WTC11 (cell line): ENCODE measurements at regions not wholly inside any gene's neighbourhood (a gene's known extent, or its start where the extent isn't known, plus 50 kb on each side); places are given as distances from the start of the nearest gene placed in this dataset.

Source experiments
- ATAC-seq: fragments of 200-7000 bp; cut with Tn5 transposase; 2 replicates; pipeline ENCODE4 v1.10.0; 2021; ENCODE audit warnings: mild to moderate bottlenecking, moderate library complexity
- CTCF ChIA-PET: fragments of 300-600 bp; sonication (Branson Sonifier 250); formaldehyde crosslinking; loops from one replicate; lab custom pipeline; 2021; ENCODE audit warnings: antibody characterized with exemption; lab: Charles Lee
- POLR2A ChIA-PET: fragments of 350-600 bp; sonication (Branson Sonifier 250); formaldehyde crosslinking; loops from one replicate; lab custom pipeline; 2021; ENCODE audit warnings: antibody characterized with exemption; lab: Charles Lee
- DNase-seq: peaks from one replicate; pipeline ENCODE4 v3.0.0; 2021; ENCODE audit warnings: low spot score
- H3K27ac Mint-ChIP-seq: 2 replicates; pipeline ENCODE4 v1.8.0; 2021; ENCODE audit warnings: mixed read lengths
- H3K27me3 Mint-ChIP-seq: 2 replicates; pipeline ENCODE4 v1.8.0; 2021; ENCODE audit warnings: low read depth, mild to moderate bottlenecking, moderate library complexity, mixed read lengths
- H3K36me3 Mint-ChIP-seq: 2 replicates; pipeline ENCODE4 v1.8.0; 2021; ENCODE audit warnings: mixed read lengths
- H3K4me1 Mint-ChIP-seq: 2 replicates; pipeline ENCODE4 v1.8.0; 2022; ENCODE audit warnings: mixed read lengths
- H3K4me3 Mint-ChIP-seq: 2 replicates; pipeline ENCODE4 v1.8.0; 2021; ENCODE audit warnings: mild to moderate bottlenecking, moderate library complexity, mixed read lengths
- H3K9me3 Mint-ChIP-seq: 2 replicates; pipeline ENCODE4 v1.8.0; 2021; ENCODE audit warnings: mixed read lengths
- CREM ChIP-seq: sonication (generic); formaldehyde crosslinking; IDR thresholded peaks from 2 replicates; pipeline ENCODE4 v1.8.1; 2022; ENCODE audit warnings: mild to moderate bottlenecking, missing genetic modification reagents, moderate library complexity
- ERG ChIP-seq: fragments of 250-450 bp; sonication (Bioruptor Pico); IDR thresholded peaks from 2 replicates; pipeline ENCODE4 v1.8.0; 2021; ENCODE audit warnings: mild to moderate bottlenecking
- MYBL2 ChIP-seq: sonication (generic); formaldehyde crosslinking; IDR thresholded peaks from 2 replicates; pipeline ENCODE4 v1.8.1; 2023; ENCODE audit warnings: mild to moderate bottlenecking, moderate library complexity, missing genetic modification reagents
- NR2C2 ChIP-seq: sonication (generic); formaldehyde crosslinking; IDR thresholded peaks from 2 replicates; pipeline ENCODE4 v1.8.0; 2022; ENCODE audit warnings: mild to moderate bottlenecking, missing genetic modification reagents
- NR3C1 ChIP-seq: sonication (generic); formaldehyde crosslinking; conservative IDR thresholded peaks from 2 replicates; pipeline ENCODE4 v1.8.1; 2023; ENCODE audit warnings: low read depth, mild to moderate bottlenecking, missing genetic modification reagents
- OVOL2 ChIP-seq: fragments of 250-450 bp; sonication (Bioruptor Pico); IDR thresholded peaks from 2 replicates; pipeline ENCODE4 v1.9.0; 2021; ENCODE audit warnings: mild to moderate bottlenecking, borderline replicate concordance
- SMAD3 ChIP-seq: sonication (generic); formaldehyde crosslinking; IDR thresholded peaks from 2 replicates; pipeline ENCODE4 v1.8.0; 2022; ENCODE audit warnings: missing genetic modification reagents, mild to moderate bottlenecking, borderline replicate concordance
- ZNF219 ChIP-seq: sonication (generic); formaldehyde crosslinking; IDR thresholded peaks from 2 replicates; pipeline ENCODE4 v1.8.0; 2023; ENCODE audit warnings: missing genetic modification reagents, mild to moderate bottlenecking, borderline replicate concordance
- ZNF396 ChIP-seq: fragments of 250-450 bp; sonication (Bioruptor Pico); IDR thresholded peaks from 2 replicates; pipeline ENCODE4 v1.8.0; 2021; ENCODE audit warnings: mild to moderate bottlenecking, moderate library complexity, borderline replicate concordance
- TF ChIP-seq, protein P1 (sequence below): fragments of 250-450 bp; sonication (Bioruptor Pico); IDR thresholded peaks from 2 replicates; pipeline ENCODE4 v1.9.0; 2021; ENCODE audit warnings: mild to moderate bottlenecking, borderline replicate concordance
- TF ChIP-seq, protein P2 (sequence below): fragments of 250-450 bp; sonication (Bioruptor Pico); IDR thresholded peaks from 2 replicates; pipeline ENCODE4 v1.9.0; 2021; ENCODE audit warnings: mild to moderate bottlenecking
- TF ChIP-seq, protein P3 (sequence below): sonication (generic); formaldehyde crosslinking; IDR thresholded peaks from 2 replicates; pipeline ENCODE4 v1.8.1; 2023; ENCODE audit warnings: mild to moderate bottlenecking, moderate library complexity, missing genetic modification reagents
- TF ChIP-seq, protein P4 (sequence below): sonication (generic); formaldehyde crosslinking; IDR thresholded peaks from 2 replicates; pipeline ENCODE4 v1.8.0; 2022; ENCODE audit warnings: mild to moderate bottlenecking, missing genetic modification reagents
- TF ChIP-seq, protein P5 (sequence below): sonication (generic); formaldehyde crosslinking; IDR thresholded peaks from 2 replicates; pipeline ENCODE4 v1.8.1; 2023; ENCODE audit warnings: mild to moderate bottlenecking, missing genetic modification reagents, moderate library complexity
- TF ChIP-seq, protein P6 (sequence below): sonication (generic); formaldehyde crosslinking; IDR thresholded peaks from 2 replicates; pipeline ENCODE4 v1.8.0; 2022; ENCODE audit warnings: mild to moderate bottlenecking, missing genetic modification reagents
- TF ChIP-seq, protein P7 (sequence below): sonication (generic); formaldehyde crosslinking; IDR thresholded peaks from 2 replicates; pipeline ENCODE4 v1.8.0; 2023; ENCODE audit warnings: mild to moderate bottlenecking, missing genetic modification reagents

GRCh38 chr21:17967319-17967718 lies 148.2 kb upstream of the C21orf91 start (continued):
- TF ChIP-seq, protein P1, sequence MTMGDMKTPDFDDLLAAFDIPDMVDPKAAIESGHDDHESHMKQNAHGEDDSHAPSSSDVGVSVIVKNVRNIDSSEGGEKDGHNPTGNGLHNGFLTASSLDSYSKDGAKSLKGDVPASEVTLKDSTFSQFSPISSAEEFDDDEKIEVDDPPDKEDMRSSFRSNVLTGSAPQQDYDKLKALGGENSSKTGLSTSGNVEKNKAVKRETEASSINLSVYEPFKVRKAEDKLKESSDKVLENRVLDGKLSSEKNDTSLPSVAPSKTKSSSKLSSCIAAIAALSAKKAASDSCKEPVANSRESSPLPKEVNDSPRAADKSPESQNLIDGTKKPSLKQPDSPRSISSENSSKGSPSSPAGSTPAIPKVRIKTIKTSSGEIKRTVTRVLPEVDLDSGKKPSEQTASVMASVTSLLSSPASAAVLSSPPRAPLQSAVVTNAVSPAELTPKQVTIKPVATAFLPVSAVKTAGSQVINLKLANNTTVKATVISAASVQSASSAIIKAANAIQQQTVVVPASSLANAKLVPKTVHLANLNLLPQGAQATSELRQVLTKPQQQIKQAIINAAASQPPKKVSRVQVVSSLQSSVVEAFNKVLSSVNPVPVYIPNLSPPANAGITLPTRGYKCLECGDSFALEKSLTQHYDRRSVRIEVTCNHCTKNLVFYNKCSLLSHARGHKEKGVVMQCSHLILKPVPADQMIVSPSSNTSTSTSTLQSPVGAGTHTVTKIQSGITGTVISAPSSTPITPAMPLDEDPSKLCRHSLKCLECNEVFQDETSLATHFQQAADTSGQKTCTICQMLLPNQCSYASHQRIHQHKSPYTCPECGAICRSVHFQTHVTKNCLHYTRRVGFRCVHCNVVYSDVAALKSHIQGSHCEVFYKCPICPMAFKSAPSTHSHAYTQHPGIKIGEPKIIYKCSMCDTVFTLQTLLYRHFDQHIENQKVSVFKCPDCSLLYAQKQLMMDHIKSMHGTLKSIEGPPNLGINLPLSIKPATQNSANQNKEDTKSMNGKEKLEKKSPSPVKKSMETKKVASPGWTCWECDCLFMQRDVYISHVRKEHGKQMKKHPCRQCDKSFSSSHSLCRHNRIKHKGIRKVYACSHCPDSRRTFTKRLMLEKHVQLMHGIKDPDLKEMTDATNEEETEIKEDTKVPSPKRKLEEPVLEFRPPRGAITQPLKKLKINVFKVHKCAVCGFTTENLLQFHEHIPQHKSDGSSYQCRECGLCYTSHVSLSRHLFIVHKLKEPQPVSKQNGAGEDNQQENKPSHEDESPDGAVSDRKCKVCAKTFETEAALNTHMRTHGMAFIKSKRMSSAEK (CRISPR knock-in tag), result no peak
- TF ChIP-seq, all 79 proteins: peak for 0

DNA sequence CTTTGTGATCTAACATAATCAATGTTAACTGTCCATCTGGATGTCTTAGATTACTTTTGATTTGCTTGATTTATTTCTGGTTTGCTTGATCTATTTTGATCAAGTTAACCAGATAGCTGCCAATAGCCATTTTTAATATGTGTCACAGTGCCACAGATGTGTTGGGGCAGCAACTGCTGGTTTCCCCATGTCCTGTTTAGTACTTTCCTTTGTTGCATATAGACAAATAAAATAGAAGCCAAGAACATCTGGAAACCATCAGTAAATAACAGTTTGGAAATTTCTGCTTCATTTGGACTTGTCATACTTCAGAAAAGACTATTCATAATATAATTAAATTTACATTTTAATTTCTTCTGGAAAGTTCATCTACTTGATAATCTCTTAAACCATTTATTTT lies 145.6 kb upstream of the C21orf91 start:
- Mint-ChIP-seq H3K9me3 (peaks cover 9% of the 10 kb centered on the region), H3K27me3 (no peaks in the 10 kb centered on the region; the same call in 1 of the 2 replicates), H3K4me3 (no peak overlapping the region), H3K36me3 (peaks cover 3% of the 10 kb centered on the region; the same call in 1 of the 2 replicates), H3K27ac (no peak overlapping the region), H3K4me1 (peaks cover 10% of the 10 kb centered on the region; the same call in 1 of the 2 replicates)
- TF ChIP-seq, protein P2, sequence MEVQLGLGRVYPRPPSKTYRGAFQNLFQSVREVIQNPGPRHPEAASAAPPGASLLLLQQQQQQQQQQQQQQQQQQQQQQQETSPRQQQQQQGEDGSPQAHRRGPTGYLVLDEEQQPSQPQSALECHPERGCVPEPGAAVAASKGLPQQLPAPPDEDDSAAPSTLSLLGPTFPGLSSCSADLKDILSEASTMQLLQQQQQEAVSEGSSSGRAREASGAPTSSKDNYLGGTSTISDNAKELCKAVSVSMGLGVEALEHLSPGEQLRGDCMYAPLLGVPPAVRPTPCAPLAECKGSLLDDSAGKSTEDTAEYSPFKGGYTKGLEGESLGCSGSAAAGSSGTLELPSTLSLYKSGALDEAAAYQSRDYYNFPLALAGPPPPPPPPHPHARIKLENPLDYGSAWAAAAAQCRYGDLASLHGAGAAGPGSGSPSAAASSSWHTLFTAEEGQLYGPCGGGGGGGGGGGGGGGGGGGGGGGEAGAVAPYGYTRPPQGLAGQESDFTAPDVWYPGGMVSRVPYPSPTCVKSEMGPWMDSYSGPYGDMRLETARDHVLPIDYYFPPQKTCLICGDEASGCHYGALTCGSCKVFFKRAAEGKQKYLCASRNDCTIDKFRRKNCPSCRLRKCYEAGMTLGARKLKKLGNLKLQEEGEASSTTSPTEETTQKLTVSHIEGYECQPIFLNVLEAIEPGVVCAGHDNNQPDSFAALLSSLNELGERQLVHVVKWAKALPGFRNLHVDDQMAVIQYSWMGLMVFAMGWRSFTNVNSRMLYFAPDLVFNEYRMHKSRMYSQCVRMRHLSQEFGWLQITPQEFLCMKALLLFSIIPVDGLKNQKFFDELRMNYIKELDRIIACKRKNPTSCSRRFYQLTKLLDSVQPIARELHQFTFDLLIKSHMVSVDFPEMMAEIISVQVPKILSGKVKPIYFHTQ (CRISPR knock-in tag), result no peak
- TF ChIP-seq, protein P3, sequence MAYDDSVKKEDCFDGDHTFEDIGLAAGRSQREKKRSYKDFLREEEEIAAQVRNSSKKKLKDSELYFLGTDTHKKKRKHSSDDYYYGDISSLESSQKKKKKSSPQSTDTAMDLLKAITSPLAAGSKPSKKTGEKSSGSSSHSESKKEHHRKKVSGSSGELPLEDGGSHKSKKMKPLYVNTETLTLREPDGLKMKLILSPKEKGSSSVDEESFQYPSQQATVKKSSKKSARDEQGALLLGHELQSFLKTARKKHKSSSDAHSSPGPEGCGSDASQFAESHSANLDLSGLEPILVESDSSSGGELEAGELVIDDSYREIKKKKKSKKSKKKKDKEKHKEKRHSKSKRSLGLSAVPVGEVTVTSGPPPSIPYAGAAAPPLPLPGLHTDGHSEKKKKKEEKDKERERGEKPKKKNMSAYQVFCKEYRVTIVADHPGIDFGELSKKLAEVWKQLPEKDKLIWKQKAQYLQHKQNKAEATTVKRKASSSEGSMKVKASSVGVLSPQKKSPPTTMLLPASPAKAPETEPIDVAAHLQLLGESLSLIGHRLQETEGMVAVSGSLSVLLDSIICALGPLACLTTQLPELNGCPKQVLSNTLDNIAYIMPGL (CRISPR knock-in tag), result no peak
- no peak for TF ChIP-seq NR2C2 (CRISPR knock-in tag)
- TF ChIP-seq, protein P4, sequence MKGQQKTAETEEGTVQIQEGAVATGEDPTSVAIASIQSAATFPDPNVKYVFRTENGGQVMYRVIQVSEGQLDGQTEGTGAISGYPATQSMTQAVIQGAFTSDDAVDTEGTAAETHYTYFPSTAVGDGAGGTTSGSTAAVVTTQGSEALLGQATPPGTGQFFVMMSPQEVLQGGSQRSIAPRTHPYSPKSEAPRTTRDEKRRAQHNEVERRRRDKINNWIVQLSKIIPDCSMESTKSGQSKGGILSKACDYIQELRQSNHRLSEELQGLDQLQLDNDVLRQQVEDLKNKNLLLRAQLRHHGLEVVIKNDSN (CRISPR knock-in tag), result no peak
- no peak for TF ChIP-seq SMAD3 (CRISPR knock-in tag)
- TF ChIP-seq, protein P5, sequence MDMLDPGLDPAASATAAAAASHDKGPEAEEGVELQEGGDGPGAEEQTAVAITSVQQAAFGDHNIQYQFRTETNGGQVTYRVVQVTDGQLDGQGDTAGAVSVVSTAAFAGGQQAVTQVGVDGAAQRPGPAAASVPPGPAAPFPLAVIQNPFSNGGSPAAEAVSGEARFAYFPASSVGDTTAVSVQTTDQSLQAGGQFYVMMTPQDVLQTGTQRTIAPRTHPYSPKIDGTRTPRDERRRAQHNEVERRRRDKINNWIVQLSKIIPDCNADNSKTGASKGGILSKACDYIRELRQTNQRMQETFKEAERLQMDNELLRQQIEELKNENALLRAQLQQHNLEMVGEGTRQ, result no peak
- TF ChIP-seq ZNF219 (CRISPR knock-in tag), result no peak
- no peak for TF ChIP-seq NR3C1 (CRISPR knock-in tag)
- TF ChIP-seq CREM (CRISPR knock-in tag), result no peak
- CTCF ChIA-PET, result no interaction called here
- POLR2A ChIA-PET, result no interaction called here
- no peak for ATAC-seq
- no peak for DNase-seq

GRCh38 chr21:17964199-17964598 lies 145.0 kb upstream of the C21orf91 start:
- Mint-ChIP-seq H3K27ac (no peak overlapping the region), H3K4me3 (no peak overlapping the region), H3K4me1 (peaks cover 10% of the 10 kb centered on the region; the same call in 1 of the 2 replicates), H3K9me3 (peaks cover 9% of the 10 kb centered on the region), H3K36me3 (peaks cover 3% of the 10 kb centered on the region; the same call in 1 of the 2 replicates), H3K27me3 (no peaks in the 10 kb centered on the region; the same call in 1 of the 2 replicates)
- ChIA-PET POLR2A (no interaction called here), CTCF (no interaction called here)
- ATAC-seq (no peak), DNase-seq (no peak)
- TF ChIP-seq, protein P6, sequence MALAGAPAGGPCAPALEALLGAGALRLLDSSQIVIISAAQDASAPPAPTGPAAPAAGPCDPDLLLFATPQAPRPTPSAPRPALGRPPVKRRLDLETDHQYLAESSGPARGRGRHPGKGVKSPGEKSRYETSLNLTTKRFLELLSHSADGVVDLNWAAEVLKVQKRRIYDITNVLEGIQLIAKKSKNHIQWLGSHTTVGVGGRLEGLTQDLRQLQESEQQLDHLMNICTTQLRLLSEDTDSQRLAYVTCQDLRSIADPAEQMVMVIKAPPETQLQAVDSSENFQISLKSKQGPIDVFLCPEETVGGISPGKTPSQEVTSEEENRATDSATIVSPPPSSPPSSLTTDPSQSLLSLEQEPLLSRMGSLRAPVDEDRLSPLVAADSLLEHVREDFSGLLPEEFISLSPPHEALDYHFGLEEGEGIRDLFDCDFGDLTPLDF (CRISPR knock-in tag), result no peak
- no peak for TF ChIP-seq ZNF396 (CRISPR knock-in tag)
- no peak for TF ChIP-seq ERG
- TF ChIP-seq OVOL2 (CRISPR knock-in tag), result no peak
- TF ChIP-seq MYBL2 (CRISPR knock-in tag), result no peak
- TF ChIP-seq NR2C2 (CRISPR knock-in tag), result no peak
- TF ChIP-seq, protein P7, sequence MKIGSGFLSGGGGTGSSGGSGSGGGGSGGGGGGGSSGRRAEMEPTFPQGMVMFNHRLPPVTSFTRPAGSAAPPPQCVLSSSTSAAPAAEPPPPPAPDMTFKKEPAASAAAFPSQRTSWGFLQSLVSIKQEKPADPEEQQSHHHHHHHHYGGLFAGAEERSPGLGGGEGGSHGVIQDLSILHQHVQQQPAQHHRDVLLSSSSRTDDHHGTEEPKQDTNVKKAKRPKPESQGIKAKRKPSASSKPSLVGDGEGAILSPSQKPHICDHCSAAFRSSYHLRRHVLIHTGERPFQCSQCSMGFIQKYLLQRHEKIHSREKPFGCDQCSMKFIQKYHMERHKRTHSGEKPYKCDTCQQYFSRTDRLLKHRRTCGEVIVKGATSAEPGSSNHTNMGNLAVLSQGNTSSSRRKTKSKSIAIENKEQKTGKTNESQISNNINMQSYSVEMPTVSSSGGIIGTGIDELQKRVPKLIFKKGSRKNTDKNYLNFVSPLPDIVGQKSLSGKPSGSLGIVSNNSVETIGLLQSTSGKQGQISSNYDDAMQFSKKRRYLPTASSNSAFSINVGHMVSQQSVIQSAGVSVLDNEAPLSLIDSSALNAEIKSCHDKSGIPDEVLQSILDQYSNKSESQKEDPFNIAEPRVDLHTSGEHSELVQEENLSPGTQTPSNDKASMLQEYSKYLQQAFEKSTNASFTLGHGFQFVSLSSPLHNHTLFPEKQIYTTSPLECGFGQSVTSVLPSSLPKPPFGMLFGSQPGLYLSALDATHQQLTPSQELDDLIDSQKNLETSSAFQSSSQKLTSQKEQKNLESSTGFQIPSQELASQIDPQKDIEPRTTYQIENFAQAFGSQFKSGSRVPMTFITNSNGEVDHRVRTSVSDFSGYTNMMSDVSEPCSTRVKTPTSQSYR (CRISPR knock-in tag), result no peak
